ENCODE measurements at regions not wholly inside any gene's neighbourhood (a gene's known extent, or its start where the extent isn't known, plus 50 kb on each side); places are given as distances from the start of the nearest gene placed in this dataset.

- Histone ChIP-seq H2BK12ac (ENCODE audit: insufficient read length, low read depth, low read length) (no peak overlapping the region), H4K8ac (replicated peaks; ENCODE audit: insufficient read length, low read depth, low read length) (no peak overlapping the region), H3K23me2 (ENCODE audit: insufficient read length, low read depth, low read length, poor library complexity, severe bottlenecking) (no peaks in the 10 kb centered on the region), H4K91ac (ENCODE audit: insufficient read length, low read depth, low read length) (no peak overlapping the region), H3K14ac (ENCODE audit: insufficient read depth, low read length) (no peak overlapping the region), H3K79me2 (ENCODE audit: insufficient read depth, low read length) (no peaks in the 10 kb centered on the region), H4K5ac (ENCODE audit: insufficient read length, low read depth, low read length) (no peak overlapping the region), H4K20me1 (ENCODE audit: control insufficient read depth, insufficient read depth, insufficient read length) (no peaks in the 10 kb centered on the region), H3K23ac (ENCODE audit: insufficient read length, low read depth, low read length) (no peak overlapping the region), H3K4me2 (ENCODE audit: insufficient read depth, insufficient read length, low read length) (no peak overlapping the region), H3K4ac (ENCODE audit: low read depth, low read length) (no peak overlapping the region), H2BK5ac (ENCODE audit: insufficient read length, low read length) (no peak overlapping the region), H2BK15ac (ENCODE audit: low read depth, low read length) (no peak overlapping the region), H3K56ac (ENCODE audit: insufficient read length, low read depth, low read length) (no peak overlapping the region), H2AFZ (ENCODE audit: low read length) (no peak overlapping the region), H3K18ac (ENCODE audit: insufficient read length, low read depth, low read length) (no peak overlapping the region), H2BK120ac (ENCODE audit: low read depth, low read length, poor library complexity, severe bottlenecking) (no peak overlapping the region), H3K27me3 (ENCODE audit: insufficient read depth, low read length) (no peaks in the 10 kb centered on the region), H3K9me3 (ENCODE audit: control insufficient read depth, low read depth, low read length) (no peaks in the 10 kb centered on the region), H3K9ac (ENCODE audit: extremely low read depth, insufficient read length, low read length) (no peak overlapping the region), H2BK20ac (ENCODE audit: low read depth, low read length, poor library complexity, severe bottlenecking) (no peak overlapping the region), H2AK5ac (ENCODE audit: insufficient read length, low read length) (no peak overlapping the region), H3K27ac (ENCODE audit: insufficient read length, low read depth, low read length) (no peak overlapping the region), H3K4me1 (ENCODE audit: insufficient read depth, low read length) (no peaks in the 10 kb centered on the region), H3K79me1 (ENCODE audit: insufficient read depth, low read depth, low read length, poor library complexity, severe bottlenecking) (no peaks in the 10 kb centered on the region), H3T11ph (ENCODE audit: low read length) (no peak overlapping the region)
- no peak for DNase-seq
- Mint-ChIP-seq H3K4me3 (no peak overlapping the region), H3K27ac (no peak overlapping the region), H3K9me3 (no peaks in the 10 kb centered on the region; a peak in 1 of 5 replicates), H3K36me3 (ENCODE audit: insufficient read depth in 1 of 3, low read depth in 3 of 3) (no peaks in the 10 kb centered on the region), H3K4me1 (no peaks in the 10 kb centered on the region), H3K27me3 (ENCODE audit: low read depth) (no peaks in the 10 kb centered on the region)
- TF ChIP-seq, protein P1, sequence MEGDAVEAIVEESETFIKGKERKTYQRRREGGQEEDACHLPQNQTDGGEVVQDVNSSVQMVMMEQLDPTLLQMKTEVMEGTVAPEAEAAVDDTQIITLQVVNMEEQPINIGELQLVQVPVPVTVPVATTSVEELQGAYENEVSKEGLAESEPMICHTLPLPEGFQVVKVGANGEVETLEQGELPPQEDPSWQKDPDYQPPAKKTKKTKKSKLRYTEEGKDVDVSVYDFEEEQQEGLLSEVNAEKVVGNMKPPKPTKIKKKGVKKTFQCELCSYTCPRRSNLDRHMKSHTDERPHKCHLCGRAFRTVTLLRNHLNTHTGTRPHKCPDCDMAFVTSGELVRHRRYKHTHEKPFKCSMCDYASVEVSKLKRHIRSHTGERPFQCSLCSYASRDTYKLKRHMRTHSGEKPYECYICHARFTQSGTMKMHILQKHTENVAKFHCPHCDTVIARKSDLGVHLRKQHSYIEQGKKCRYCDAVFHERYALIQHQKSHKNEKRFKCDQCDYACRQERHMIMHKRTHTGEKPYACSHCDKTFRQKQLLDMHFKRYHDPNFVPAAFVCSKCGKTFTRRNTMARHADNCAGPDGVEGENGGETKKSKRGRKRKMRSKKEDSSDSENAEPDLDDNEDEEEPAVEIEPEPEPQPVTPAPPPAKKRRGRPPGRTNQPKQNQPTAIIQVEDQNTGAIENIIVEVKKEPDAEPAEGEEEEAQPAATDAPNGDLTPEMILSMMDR (conservative IDR thresholded peaks at IDR 0.05), result no peak
- WGBS (ENCODE audit: extremely low coverage, insufficient read length, low lambda C conversion rate), result no CpG with 5 or more reads among the region's 4 CpGs
Measured at GRCh38 chr13:65642996-65643395, 1587.1 kb downstream of the PCDH9 start.
